B cell (primary cell): ENCODE measurements at regions not wholly inside any gene's neighbourhood (a gene's known extent, or its start where the extent isn't known, plus 50 kb on each side); places are given as distances from the start of the nearest gene placed in this dataset.

Experiments
- ATAC-seq: fragments of 200-7000 bp; cut with Tn5 transposase; one replicate; pipeline ENCODE4 v1.10.0; 2021; ENCODE audit warnings: low read depth, mild to moderate bottlenecking, moderate number of reproducible peaks, moderate library complexity
- CTCF ChIA-PET: fragments of 350-600 bp; sonication (Branson Sonifier 250); formaldehyde crosslinking; loops from one replicate; lab custom pipeline; 2021; ENCODE audit warnings: antibody characterized with exemption, inconsistent platforms; lab: Charles Lee
- POLR2A ChIA-PET: fragments of 350-600 bp; sonication (Branson Sonifier 250); formaldehyde crosslinking; loops from one replicate; lab custom pipeline; 2021; ENCODE audit warnings: antibody characterized with exemption; lab: Charles Lee
- DNase-seq: peaks from one replicate; pipeline ENCODE4 v3.0.0; 2013
- H2AFZ ChIP-seq: 2 replicates; pipeline ENCODE4 v1.6.1; 2012; ENCODE audit warnings: mild to moderate bottlenecking, low read depth, low read length; ENCODE audit not compliant: insufficient read depth, poor library complexity, severe bottlenecking
- H3K27ac ChIP-seq, 2 donors: 1 replicate in 1 of 2; 2 replicates in 1 of 2; pipeline ENCODE4 v1.5.1; 2012 to 2013; ENCODE audit warnings: low read length in 2 of 2, mild to moderate bottlenecking in 2 of 2, moderate library complexity in 1 of 2
- H3K27me3 ChIP-seq, 4 experiments: fragments of 200-600 bp in 1 of 4; sonication (generic) in 1 of 4; replicated peaks in 1 of 4; 1 replicate in 2 of 4; 2 replicates in 2 of 4; pipeline versions ENCODE4 v1.6.1 to v1.7.0; 2013 to 2016; ENCODE audit warnings: low read length in 3 of 4, mild to moderate bottlenecking in 2 of 4, mixed read lengths in 1 of 4, moderate library complexity in 1 of 4; ENCODE audit not compliant: insufficient read depth in 4 of 4, control insufficient read depth in 3 of 4; ENCODE audit errors: control extremely low read depth in 1 of 4
- H3K36me3 ChIP-seq, 2 experiments: replicated peaks in 1 of 2; 1 replicate in 1 of 2; 2 replicates in 1 of 2; pipeline versions ENCODE4 v1.6.1 to v1.7.1; 2013; ENCODE audit warnings: low read length in 1 of 2; ENCODE audit not compliant: insufficient read depth in 2 of 2, control insufficient read depth in 1 of 2; ENCODE audit errors: control extremely low read depth in 1 of 2, extremely low read depth in 1 of 2
- H3K4me1 ChIP-seq, 2 donors: fragments of 200-600 bp in 1 of 2; sonication (generic) in 1 of 2; 1 replicate in 1 of 2; 2 replicates in 1 of 2; pipeline versions ENCODE4 v1.5.1 to v1.6.1; 2013 to 2017; ENCODE audit warnings: low read length in 2 of 2; ENCODE audit not compliant: control insufficient read depth in 2 of 2, insufficient read depth in 2 of 2
- H3K4me2 ChIP-seq: replicated peaks from 2 replicates; pipeline ENCODE3; 2012; ENCODE audit warnings: mild to moderate bottlenecking, low read depth, low read length; ENCODE audit not compliant: poor library complexity, severe bottlenecking
- H3K4me3 ChIP-seq, 5 experiments: fragments of 200-600 bp in 1 of 5; sonication (generic) in 1 of 5; 1 replicate in 3 of 5; 2 replicates in 2 of 5; pipeline versions ENCODE4 v1.5.1 to v1.7.0; 2011 to 2016; ENCODE audit warnings: low read length in 4 of 5, mild to moderate bottlenecking in 4 of 5, low read depth in 2 of 5, control low read depth in 1 of 5, moderate library complexity in 1 of 5; ENCODE audit not compliant: insufficient read depth in 1 of 5; ENCODE audit errors: control extremely low read depth in 1 of 5, extremely low read depth in 1 of 5
- H3K79me2 ChIP-seq: fragments of 200-600 bp; sonication (generic); one replicate; pipeline ENCODE4 v1.6.0; 2016; ENCODE audit warnings: low read length; ENCODE audit not compliant: control insufficient read depth, insufficient read depth
- H3K9ac ChIP-seq: fragments of 200-600 bp; sonication (generic); 2 replicates; pipeline ENCODE4 v1.6.1; 2017; ENCODE audit warnings: mild to moderate bottlenecking, low read length, moderate library complexity
- H3K9me3 ChIP-seq, 3 donors: one replicate each; pipeline versions ENCODE4 v1.6.1 to v1.7.1; 2013; ENCODE audit warnings: low read length in 2 of 3; ENCODE audit not compliant: control insufficient read depth in 2 of 3, insufficient read depth in 1 of 3; ENCODE audit errors: control extremely low read depth in 1 of 3
- H4K20me1 ChIP-seq: 2 replicates; pipeline ENCODE4 v1.6.0; 2012; ENCODE audit warnings: mild to moderate bottlenecking, low read length; ENCODE audit not compliant: insufficient read depth, control insufficient read depth, poor library complexity, severe bottlenecking
- H3K27ac Mint-ChIP-seq: one replicate; pipeline ENCODE4 v1.8.0; 2021; ENCODE audit warnings: mixed read lengths
- H3K27me3 Mint-ChIP-seq: one replicate; pipeline ENCODE4 v1.8.0; 2021; ENCODE audit warnings: mixed read lengths
- H3K4me1 Mint-ChIP-seq: one replicate; pipeline ENCODE4 v1.8.0; 2021; ENCODE audit warnings: mixed read lengths
- H3K4me3 Mint-ChIP-seq: one replicate; pipeline ENCODE4 v1.8.0; 2021; ENCODE audit warnings: mixed read lengths
- H3K9me3 Mint-ChIP-seq: one replicate; pipeline ENCODE4 v1.8.0; 2022; ENCODE audit warnings: mixed read lengths; ENCODE audit not compliant: insufficient read depth
- CTCF ChIP-seq: fragments of 200-600 bp; IDR thresholded peaks from one replicate; pipeline ENCODE4 v1.8.0; 2022; ENCODE audit warnings: antibody characterized with exemption, mild to moderate bottlenecking
- EZH2 ChIP-seq: IDR thresholded peaks from 2 replicates; pipeline ENCODE4 v1.6.1; 2012; ENCODE audit warnings: borderline replicate concordance, low read depth, mild to moderate bottlenecking, moderate library complexity, low read length; ENCODE audit not compliant: insufficient read depth, poor library complexity, severe bottlenecking
- WGBS: methylation state at CpG from one replicate; pipeline ENCODE4 v1.1.5; 2013; ENCODE audit warnings: missing lambda C conversion rate; ENCODE audit not compliant: insufficient coverage; 5-methylcytosine and 5-hydroxymethylcytosine counted together
- intact Hi-C: fragments of 100-400 bp; cut with micrococcal nuclease; formaldehyde crosslinking; loops from one replicate; pipeline ENCODE4 v1.10.0; 2022

GRCh38 chr2:117339980-117340379, 474.5 kb upstream of the DDX18 start:
- CTCF ChIA-PET: no interaction called here
- Mint-ChIP-seq H3K4me1 (no peaks in the 10 kb centered on the region), H3K27me3 (no peaks in the 10 kb centered on the region), H3K27ac (no peak overlapping the region), H3K4me3 (no peak overlapping the region), H3K9me3 (peaks cover 2% of the 10 kb centered on the region)
- Histone ChIP-seq H3K4me3 (no peak overlapping the region), H3K27me3 (no peaks in the 10 kb centered on the region), H3K9me3 (no peaks in the 10 kb centered on the region), H3K9ac (no peak overlapping the region), H3K36me3 (no peaks in the 10 kb centered on the region), H3K4me2 (no peak overlapping the region), H3K4me1 (no peaks in the 10 kb centered on the region), H3K79me2 (no peaks in the 10 kb centered on the region), H2AFZ (no peak overlapping the region), H4K20me1 (no peaks in the 10 kb centered on the region), H3K27ac (no peak overlapping the region)
- TF ChIP-seq EZH2 (no peak), CTCF (no peak)
- ATAC-seq (no peak), DNase-seq (no peak)
- 79% methylated on average over 2 of the region's 3 CpGs for WGBS
- intact Hi-C loops: no loop called here
- POLR2A ChIA-PET: no interaction called here

- Histone ChIP-seq H3K9me3 (no peaks in the 10 kb centered on the region), H4K20me1 (no peaks in the 10 kb centered on the region), H3K9ac (no peak overlapping the region), H3K4me1 (no peaks in the 10 kb centered on the region), H3K4me2 (no peak overlapping the region), H2AFZ (no peak overlapping the region), H3K27ac (no peak overlapping the region), H3K36me3 (no peaks in the 10 kb centered on the region), H3K79me2 (no peaks in the 10 kb centered on the region), H3K27me3 (no peaks in the 10 kb centered on the region), H3K4me3 (no peak overlapping the region)
- ATAC-seq: no peak
- intact Hi-C loops: no loop called here
- ChIA-PET CTCF (no interaction called here), POLR2A (no interaction called here)
- WGBS: no CpG with 5 or more reads among the region's 5 CpGs
- H3K27me3 Mint-ChIP-seq: no peaks in the 10 kb centered on the region
- DNase-seq: no peak
- no peak for TF ChIP-seq EZH2
- TF ChIP-seq CTCF: no peak
- H3K27ac Mint-ChIP-seq: no peak overlapping the region
- H3K4me3 Mint-ChIP-seq: no peak overlapping the region
- peaks cover under 1% of the 10 kb centered on the region for H3K9me3 Mint-ChIP-seq
- H3K4me1 Mint-ChIP-seq: no peaks in the 10 kb centered on the region
These were observed 472.8 kb upstream of the DDX18 start for GRCh38 chr2:117341690-117342089.
